ENCODE measurements at regions not wholly inside any gene's neighbourhood (a gene's known extent, or its start where the extent isn't known, plus 50 kb on each side); places are given as distances from the start of the nearest gene placed in this dataset.

DNA sequence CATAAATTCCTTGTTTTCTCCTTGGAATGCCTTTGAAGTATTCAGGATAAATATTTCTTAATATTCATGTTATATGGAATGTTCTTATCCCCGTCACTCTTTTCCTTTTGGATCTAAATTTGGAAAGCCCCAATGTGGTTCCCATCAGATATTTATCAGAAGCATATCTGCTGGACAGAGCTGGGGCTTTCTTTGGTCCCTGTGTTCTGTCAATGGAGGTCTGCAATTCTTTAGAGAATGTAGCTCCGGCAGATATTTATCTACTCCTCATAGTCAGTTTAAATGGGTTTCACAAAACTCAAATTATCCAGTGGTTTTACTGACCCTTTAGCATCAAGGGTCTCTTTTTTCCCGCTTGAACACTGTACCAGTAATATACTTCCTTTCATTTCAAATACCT, 167.8 kb upstream of the SCN7A start:
- H3K4me2 ChIP-seq (ENCODE audit: insufficient read depth, low read length) = no peak overlapping the region
- H3K36me3 ChIP-seq (ENCODE audit: control insufficient read depth, insufficient read depth, low read length) = no peaks in the 10 kb centered on the region
- no peak for ATAC-seq
- H3K9me3 ChIP-seq (replicated peaks; ENCODE audit: control insufficient read depth, insufficient read depth, low read depth, low read length) = no peaks in the 10 kb centered on the region
- H3K4me1 ChIP-seq (replicated peaks in 1 of 2; ENCODE audit: control insufficient read depth in 2 of 2, insufficient read depth in 2 of 2, low read length in 2 of 2) = no peaks in the 10 kb centered on the region
- intact Hi-C loops (cut with micrococcal nuclease) = no loop called here
- no peak overlapping the region for H2AFZ ChIP-seq (ENCODE audit: low read depth, low read length)
- no peak for TF ChIP-seq EZH2 (IDR thresholded peaks at IDR 0.05; ENCODE audit: borderline replicate concordance, low read depth, low read length)
- no peak for TF ChIP-seq FOS (IDR thresholded peaks at IDR 0.05; ENCODE audit: extremely low read depth, insufficient read length)
- TF ChIP-seq MECOM (CRISPR knock-in tag; IDR thresholded peaks at IDR 0.05) = no peak
- no peak for TF ChIP-seq ATF7 (IDR thresholded peaks at IDR 0.05)
- TF ChIP-seq, protein P1, sequence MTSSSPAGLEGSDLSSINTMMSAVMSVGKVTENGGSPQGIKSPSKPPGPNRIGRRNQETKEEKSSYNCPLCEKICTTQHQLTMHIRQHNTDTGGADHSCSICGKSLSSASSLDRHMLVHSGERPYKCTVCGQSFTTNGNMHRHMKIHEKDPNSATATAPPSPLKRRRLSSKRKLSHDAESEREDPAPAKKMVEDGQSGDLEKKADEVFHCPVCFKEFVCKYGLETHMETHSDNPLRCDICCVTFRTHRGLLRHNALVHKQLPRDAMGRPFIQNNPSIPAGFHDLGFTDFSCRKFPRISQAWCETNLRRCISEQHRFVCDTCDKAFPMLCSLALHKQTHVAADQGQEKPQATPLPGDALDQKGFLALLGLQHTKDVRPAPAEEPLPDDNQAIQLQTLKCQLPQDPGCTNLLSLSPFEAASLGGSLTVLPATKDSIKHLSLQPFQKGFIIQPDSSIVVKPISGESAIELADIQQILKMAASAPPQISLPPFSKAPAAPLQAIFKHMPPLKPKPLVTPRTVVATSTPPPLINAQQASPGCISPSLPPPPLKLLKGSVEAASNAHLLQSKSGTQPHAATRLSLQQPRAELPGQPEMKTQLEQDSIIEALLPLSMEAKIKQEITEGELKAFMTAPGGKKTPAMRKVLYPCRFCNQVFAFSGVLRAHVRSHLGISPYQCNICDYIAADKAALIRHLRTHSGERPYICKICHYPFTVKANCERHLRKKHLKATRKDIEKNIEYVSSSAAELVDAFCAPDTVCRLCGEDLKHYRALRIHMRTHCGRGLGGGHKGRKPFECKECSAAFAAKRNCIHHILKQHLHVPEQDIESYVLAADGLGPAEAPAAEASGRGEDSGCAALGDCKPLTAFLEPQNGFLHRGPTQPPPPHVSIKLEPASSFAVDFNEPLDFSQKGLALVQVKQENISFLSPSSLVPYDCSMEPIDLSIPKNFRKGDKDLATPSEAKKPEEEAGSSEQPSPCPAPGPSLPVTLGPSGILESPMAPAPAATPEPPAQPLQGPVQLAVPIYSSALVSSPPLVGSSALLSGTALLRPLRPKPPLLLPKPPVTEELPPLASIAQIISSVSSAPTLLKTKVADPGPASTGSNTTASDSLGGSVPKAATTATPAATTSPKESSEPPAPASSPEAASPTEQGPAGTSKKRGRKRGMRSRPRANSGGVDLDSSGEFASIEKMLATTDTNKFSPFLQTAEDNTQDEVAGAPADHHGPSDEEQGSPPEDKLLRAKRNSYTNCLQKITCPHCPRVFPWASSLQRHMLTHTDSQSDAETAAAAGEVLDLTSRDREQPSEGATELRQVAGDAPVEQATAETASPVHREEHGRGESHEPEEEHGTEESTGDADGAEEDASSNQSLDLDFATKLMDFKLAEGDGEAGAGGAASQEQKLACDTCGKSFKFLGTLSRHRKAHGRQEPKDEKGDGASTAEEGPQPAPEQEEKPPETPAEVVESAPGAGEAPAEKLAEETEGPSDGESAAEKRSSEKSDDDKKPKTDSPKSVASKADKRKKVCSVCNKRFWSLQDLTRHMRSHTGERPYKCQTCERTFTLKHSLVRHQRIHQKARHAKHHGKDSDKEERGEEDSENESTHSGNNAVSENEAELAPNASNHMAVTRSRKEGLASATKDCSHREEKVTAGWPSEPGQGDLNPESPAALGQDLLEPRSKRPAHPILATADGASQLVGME (CRISPR knock-in tag; IDR thresholded peaks at IDR 0.05) = no peak
- TF ChIP-seq LARP7 (IDR thresholded peaks at IDR 0.05) = no peak
- no peak for TF ChIP-seq ZNF589 (CRISPR knock-in tag; IDR thresholded peaks at IDR 0.05; ENCODE audit: low read depth)
- TF ChIP-seq, protein P2, sequence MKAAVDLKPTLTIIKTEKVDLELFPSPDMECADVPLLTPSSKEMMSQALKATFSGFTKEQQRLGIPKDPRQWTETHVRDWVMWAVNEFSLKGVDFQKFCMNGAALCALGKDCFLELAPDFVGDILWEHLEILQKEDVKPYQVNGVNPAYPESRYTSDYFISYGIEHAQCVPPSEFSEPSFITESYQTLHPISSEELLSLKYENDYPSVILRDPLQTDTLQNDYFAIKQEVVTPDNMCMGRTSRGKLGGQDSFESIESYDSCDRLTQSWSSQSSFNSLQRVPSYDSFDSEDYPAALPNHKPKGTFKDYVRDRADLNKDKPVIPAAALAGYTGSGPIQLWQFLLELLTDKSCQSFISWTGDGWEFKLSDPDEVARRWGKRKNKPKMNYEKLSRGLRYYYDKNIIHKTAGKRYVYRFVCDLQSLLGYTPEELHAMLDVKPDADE (conservative IDR thresholded peaks at IDR 0.05; ENCODE audit: control insufficient read depth, low read depth, low read length) = no peak
- TF ChIP-seq CSDE1 (IDR thresholded peaks at IDR 0.05) = no peak
- TF ChIP-seq HNRNPLL (IDR thresholded peaks at IDR 0.05; ENCODE audit: low read depth, low read length, poor library complexity, severe bottlenecking) = no peak
- no peak for TF ChIP-seq BCOR (IDR thresholded peaks at IDR 0.05)
- H3K9ac ChIP-seq (ENCODE audit: insufficient read depth in 1 of 2, low read depth in 2 of 2, low read length in 2 of 2) = no peak overlapping the region
- FAIRE-seq = no peak
- H3K4me3 ChIP-seq = no peak overlapping the region
- no peaks in the 10 kb centered on the region for H3K9me1 ChIP-seq (ENCODE audit: control insufficient read depth, insufficient read depth, low read length)
- in situ Hi-C loops (cut with MboI) = no loop called here
- CTCF ChIA-PET (ENCODE audit: low intra/inter-chr PET ratio) = no interaction called here
- H3K27ac ChIP-seq (ENCODE audit: extremely low read depth, low read depth, low read length) = no peak overlapping the region
- BruUV-seq (replicated peaks) = no TSS peak
- DNase-seq (ENCODE audit: extremely low read depth in 1 of 4, low spot score in 3 of 4) = no peak
- H4K20me1 ChIP-seq (replicated peaks; ENCODE audit: control insufficient read depth, insufficient read depth, low read length) = no peaks in the 10 kb centered on the region
- H3K79me2 ChIP-seq (ENCODE audit: control insufficient read depth, insufficient read depth, low read length) = no peaks in the 10 kb centered on the region
- 0% methylated on average over 3 of the region's 3 CpGs for WGBS (ENCODE audit: insufficient coverage, low coverage, missing lambda C conversion rate)
- H3K27me3 ChIP-seq (ENCODE audit: control insufficient read depth in 2 of 2, insufficient read depth in 2 of 2, low read length in 2 of 2) = no peaks in the 10 kb centered on the region
- POLR2A ChIA-PET = no interaction called here

Data from K562 (cell line).